SK-N-SH treated with all-trans-retinoic acid at 6 μM for 48 hours (cell line): ENCODE measurements at regions not wholly inside any gene's neighbourhood (a gene's known extent, or its start where the extent isn't known, plus 50 kb on each side); places are given as distances from the start of the nearest gene placed in this dataset.

Experiments used
- ARNTL ChIP-seq: fragments of 450-650 bp; formaldehyde crosslinking; IDR thresholded peaks from 2 replicates; pipeline ENCODE4 v1.5.0; 2020; ENCODE audit warnings: low read depth, mild to moderate bottlenecking, moderate library complexity, borderline replicate concordance
- BACH2 ChIP-seq: fragments of 250-450 bp; sonication (Bioruptor Pico); IDR thresholded peaks from 2 replicates; pipeline ENCODE4 v1.9.0; 2021; ENCODE audit warnings: mild to moderate bottlenecking, borderline replicate concordance
- CREB5 ChIP-seq: fragments of 250-450 bp; sonication (Bioruptor Pico); IDR thresholded peaks from 2 replicates; pipeline ENCODE4 v1.5.1; 2020; ENCODE audit warnings: low read depth, mild to moderate bottlenecking, moderate library complexity
- CSDC2 ChIP-seq: fragments of 250-450 bp; sonication (Bioruptor Pico); IDR thresholded peaks from 2 replicates; pipeline ENCODE4 v1.5.0; 2020; ENCODE audit warnings: mild to moderate bottlenecking, moderate library complexity
- GLIS3 ChIP-seq: fragments of 250-450 bp; sonication (Bioruptor Pico); IDR thresholded peaks from 2 replicates; pipeline ENCODE4 v1.5.0; 2020; ENCODE audit warnings: mild to moderate bottlenecking, moderate library complexity
- RARB ChIP-seq: fragments of 250-450 bp; sonication (Bioruptor Pico); IDR thresholded peaks from 2 replicates; pipeline ENCODE4 v1.8.0; 2021; ENCODE audit warnings: mild to moderate bottlenecking, moderate library complexity
- ZNF565 ChIP-seq: fragments of 450-650 bp; formaldehyde crosslinking; conservative IDR thresholded peaks from 2 replicates; pipeline ENCODE4 v1.5.0; 2020; ENCODE audit warnings: low read depth, mild to moderate bottlenecking, moderate library complexity
- TF ChIP-seq, protein P1 (sequence below): fragments of 250-450 bp; sonication (Bioruptor Pico); IDR thresholded peaks from 2 replicates; pipeline ENCODE4 v1.5.0; 2020; ENCODE audit warnings: mild to moderate bottlenecking, moderate library complexity

DNA sequence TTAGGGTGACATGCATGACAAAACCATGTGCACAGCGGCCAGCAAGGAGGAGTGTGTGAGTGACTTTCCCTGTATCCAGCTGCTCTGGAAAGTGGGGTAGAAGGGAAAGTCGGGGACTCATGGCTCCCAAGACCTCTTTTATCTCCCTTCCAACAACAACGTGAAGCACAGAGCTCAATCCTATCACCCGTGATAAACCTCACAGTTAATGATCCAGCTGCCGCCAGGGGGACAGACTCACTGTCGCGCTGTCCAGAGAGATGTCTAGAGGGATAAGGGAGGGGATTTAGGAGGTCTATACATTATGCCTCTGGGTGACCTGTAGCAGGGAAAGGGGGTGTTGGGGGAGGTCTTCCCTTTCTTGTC is 84.0 kb upstream of the SMNDC1 start:
- TF ChIP-seq CREB5 (no peak), GLIS3 (CRISPR knock-in tag) (no peak), BACH2 (CRISPR knock-in tag) (no peak), ARNTL (CRISPR knock-in tag) (no peak), ZNF565 (CRISPR knock-in tag) (no peak), RARB (CRISPR knock-in tag) (no peak), CSDC2 (CRISPR knock-in tag) (no peak)
- TF ChIP-seq, protein P1, sequence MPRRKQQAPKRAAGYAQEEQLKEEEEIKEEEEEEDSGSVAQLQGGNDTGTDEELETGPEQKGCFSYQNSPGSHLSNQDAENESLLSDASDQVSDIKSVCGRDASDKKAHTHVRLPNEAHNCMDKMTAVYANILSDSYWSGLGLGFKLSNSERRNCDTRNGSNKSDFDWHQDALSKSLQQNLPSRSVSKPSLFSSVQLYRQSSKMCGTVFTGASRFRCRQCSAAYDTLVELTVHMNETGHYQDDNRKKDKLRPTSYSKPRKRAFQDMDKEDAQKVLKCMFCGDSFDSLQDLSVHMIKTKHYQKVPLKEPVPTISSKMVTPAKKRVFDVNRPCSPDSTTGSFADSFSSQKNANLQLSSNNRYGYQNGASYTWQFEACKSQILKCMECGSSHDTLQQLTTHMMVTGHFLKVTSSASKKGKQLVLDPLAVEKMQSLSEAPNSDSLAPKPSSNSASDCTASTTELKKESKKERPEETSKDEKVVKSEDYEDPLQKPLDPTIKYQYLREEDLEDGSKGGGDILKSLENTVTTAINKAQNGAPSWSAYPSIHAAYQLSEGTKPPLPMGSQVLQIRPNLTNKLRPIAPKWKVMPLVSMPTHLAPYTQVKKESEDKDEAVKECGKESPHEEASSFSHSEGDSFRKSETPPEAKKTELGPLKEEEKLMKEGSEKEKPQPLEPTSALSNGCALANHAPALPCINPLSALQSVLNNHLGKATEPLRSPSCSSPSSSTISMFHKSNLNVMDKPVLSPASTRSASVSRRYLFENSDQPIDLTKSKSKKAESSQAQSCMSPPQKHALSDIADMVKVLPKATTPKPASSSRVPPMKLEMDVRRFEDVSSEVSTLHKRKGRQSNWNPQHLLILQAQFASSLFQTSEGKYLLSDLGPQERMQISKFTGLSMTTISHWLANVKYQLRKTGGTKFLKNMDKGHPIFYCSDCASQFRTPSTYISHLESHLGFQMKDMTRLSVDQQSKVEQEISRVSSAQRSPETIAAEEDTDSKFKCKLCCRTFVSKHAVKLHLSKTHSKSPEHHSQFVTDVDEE, result no peak
